ENCODE measurements at regions not wholly inside any gene's neighbourhood (a gene's known extent, or its start where the extent isn't known, plus 50 kb on each side); places are given as distances from the start of the nearest gene placed in this dataset.

DNA sequence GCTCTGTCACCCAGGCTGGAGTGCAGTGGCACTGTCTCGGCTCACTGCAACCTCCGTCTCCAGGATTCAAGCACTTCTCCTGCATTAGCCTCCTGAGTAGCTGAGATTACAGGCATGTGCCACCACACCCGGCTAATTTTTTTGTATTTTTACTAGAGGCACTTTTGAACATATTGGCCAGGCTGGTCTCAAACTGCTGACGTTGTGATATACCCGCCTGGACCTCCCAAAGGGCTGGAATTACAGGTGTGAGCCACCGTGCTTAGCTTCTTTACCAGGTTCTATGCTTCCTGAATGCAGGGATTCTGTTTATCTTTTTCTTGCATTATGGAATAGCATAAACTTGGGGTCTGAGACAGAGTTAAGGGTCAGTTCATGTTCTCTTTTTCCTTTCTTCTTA is 317.9 kb upstream of the RBFOX1 start:
- no peak for DNase-seq (ENCODE audit: low read depth)

DNA sequence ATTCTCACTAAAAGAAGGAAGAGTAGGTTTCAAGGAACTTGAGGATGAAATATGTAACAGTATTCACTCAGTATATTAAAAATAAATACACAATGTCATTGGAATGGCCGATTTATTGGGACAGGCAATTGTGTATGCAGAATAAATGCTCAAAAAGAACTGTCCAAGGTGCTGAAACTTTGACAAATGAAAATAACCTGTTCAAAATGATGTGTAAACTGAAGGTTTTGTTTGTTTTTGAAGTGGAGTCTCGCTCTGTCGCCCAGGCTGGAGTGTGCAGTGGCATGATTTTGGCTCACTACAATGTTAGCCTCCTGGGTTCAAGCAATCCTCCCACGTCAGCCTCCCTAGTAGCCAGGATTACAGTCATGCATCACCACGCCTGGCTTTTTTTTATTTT is 318.7 kb upstream of the RBFOX1 start:
- DNase-seq (ENCODE audit: low read depth): peak; percentile 3

DNA sequence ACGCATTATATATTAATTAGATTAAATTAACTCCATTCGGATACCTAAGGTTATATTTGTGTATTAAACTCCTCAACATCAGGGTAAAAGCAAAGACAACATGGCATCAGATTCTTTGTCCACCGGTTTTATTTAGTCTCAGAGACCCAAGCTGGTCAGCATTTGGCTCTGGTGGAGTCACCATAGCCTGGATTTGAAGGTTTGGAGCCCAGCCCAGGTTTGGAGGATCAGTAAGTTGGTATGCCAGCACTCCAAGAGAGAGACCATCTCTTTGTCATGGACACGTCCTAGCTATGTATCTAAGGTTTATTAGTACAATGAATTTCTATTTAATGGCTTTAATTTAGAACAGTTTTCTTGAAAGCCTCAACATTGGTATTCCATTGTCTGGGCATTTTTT is 328.4 kb upstream of the RBFOX1 start:
- DNase-seq (ENCODE audit: low read depth): no peak

DNA sequence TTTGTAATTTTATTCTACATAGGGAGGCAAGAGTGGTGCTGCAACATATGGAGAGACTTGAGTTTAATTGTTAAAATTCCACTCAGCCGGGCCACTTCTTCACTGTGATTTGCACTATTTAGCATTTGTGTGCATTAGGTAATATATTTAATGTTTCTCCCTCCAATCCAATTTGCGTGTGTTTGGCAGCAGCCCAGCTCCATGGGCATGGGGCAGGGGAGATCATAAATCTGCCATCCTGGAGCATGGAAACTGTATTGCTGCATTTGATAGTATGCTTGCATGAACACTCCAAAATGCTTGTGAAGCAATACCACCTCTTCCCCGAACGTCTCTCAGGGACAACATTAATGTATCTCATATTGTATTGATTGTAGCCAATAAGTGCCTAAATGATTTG is 339.1 kb upstream of the RBFOX1 start:
- no peak for DNase-seq (ENCODE audit: low read depth)

DNA sequence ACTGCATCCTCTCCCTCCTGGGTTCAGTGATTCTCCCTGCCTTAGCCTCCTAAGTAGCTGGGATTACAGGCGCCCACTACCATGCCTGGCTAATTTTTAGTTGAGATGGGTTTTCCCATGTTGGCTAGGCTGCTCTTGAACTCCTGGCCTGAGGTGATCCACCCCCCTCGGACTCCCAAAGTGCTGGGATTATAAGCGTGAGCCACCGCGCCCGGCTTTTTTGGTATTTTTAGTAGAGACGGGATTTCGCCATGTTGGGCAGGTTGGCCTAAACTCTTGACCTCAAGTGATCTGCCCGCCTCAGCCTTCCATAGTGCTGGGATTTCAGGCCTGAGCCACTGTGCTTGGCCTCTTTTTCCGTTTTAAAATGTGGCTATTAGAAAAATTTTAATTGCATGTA is 343.8 kb upstream of the RBFOX1 start:
- no peak for DNase-seq (ENCODE audit: low read depth)

DNA sequence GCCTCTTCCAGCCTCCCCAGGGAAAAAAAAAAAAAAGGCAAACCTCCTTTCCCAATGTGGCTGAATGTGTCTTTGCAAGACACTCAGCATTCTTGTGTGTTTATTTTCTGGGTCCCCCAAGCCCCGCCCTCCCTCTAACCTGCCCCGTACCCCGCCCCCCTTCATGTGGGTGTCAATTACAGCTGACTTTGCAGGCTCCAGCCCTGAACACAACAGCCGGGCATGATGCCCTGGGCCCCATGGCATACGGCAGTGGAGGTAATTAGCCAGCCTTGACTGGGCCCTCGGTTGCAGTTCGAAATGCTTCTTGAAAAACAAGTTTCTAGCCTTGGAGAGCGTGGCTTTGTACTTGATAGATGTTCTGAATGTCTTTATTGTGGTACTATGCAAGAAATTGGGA is 354.7 kb upstream of the RBFOX1 start:
- no peak for DNase-seq (ENCODE audit: low read depth)

DNA sequence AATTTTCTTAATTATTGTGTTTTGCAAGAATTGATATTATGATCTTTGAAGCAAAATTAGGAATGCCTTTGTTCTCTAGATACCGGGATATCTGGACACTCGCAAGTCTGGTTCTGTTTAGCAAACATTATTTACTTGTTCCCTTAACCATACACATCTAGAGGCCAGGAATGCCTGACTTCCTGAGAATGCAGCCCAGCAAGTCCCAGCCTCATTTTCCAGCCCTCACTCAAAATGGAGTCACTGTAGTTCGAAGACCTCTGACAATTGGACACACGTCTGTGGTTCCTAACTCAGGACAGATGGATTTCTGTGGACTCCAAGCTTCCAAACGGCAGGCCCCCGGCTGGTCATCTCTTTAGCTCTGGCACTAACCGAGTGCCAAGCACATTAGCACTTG is 355.4 kb upstream of the RBFOX1 start:
- DNase-seq (ENCODE audit: low read depth): no peak

DNA sequence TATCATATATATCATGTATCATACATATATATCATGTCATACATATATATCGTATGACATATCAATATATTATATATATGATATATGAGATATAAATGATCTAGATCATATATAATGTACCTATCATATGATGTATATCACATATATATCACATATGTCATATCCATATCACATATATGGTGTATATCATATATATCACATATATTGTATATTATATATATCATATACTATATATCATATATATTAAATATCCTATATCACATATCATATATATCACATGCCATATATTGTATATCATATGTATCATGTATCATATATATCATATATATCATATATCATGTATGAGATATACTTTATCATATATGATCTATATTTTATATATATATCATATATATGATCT is 355.9 kb upstream of the RBFOX1 start:
- no peak for DNase-seq (ENCODE audit: low read depth)

DNA sequence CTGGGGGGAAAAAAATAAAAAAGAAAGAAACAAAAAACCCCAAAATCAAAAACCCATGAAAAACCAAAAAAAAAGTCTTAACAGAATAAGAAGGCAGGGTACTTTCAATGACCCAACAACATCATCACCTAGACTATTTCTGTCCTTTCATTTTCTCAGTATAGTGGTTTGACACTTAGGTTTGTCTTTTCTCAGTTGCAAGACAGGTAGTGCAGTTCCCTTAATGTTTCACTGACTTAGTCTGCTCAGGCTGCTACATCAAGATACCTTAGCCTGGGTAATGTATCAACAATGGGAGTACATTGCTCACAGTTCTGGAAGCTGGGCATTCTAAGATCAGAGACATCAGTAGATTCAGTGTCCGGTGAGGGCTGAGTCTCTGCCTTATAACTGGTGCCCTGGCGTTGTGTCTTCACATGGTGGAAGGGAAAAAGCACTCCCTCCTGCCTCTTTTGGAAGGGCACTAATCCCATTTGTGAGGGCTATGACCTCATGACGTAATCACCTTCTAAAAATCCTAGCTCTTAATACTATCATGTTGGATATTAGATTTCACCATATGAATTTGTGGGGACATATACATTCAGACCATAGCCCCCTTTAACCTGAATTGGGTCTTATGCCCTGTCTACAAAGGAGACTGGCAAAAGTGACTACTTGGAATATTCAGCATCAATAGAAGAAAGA is 362.3 kb upstream of the RBFOX1 start:
- DNase-seq (ENCODE audit: low read depth): no peak

DNA sequence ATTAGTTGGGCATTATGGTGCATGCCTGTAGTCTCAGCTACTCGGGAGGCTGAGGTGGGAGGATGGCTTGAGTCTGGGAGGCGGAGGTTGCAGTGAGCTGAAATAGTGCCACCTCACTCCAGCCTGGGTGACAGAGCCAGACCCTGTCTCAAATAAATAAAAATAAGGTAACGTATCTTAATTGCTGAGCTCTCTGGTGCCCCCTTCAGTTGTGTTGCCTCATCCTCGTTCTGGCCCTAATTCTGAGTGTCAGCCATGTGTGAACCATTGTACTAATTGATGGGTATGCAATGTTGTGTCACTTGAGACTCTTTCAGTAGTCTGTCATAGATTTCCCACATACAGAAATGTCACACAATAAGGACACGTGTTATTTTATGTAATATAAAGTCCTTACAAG is 363.1 kb upstream of the RBFOX1 start:
- DNase-seq (ENCODE audit: low read depth): no peak

DNA sequence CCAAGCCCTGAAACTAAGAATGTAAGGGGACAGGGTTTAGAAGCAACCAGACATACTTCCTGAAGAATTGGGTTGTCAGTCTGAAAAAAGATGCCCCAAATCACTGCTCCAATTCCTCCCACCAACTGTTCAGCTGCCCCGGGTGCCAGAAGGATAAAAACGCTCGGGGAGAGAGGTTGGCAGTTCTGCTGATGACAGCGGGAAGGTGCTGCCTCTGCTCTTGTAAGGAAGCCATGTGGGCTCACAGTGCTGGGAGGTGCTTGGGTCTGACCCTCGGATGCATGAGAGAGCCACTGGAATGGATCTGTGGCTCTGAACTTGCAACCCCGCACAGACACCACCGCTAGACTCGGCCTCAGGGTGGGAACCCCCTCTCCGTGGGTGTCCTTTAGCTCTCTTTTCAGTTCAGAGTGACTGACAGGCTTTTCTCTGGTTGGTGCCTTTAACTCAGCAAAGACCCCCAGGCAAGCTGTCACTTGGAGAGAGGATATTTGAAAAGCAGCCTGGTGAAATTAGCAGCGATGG is 364.8 kb upstream of the RBFOX1 start:
- DNase-seq (ENCODE audit: low read depth): no peak

DNA sequence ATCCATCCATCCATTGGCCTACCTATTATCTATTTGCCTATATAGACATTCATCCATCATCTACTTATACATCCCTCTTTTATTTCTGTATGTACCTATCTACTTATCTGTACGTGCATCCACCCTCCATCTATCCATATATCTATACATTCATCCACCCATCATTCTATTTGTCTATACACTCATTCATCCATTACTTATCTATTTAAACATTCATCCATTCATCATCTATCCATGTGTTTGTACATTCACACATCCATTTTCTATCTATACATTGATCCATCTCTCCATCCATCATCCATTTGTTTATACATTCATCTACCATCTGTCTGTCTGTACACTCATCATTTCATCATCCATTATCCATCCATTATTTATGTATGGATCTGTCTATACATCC is 365.7 kb upstream of the RBFOX1 start:
- DNase-seq (ENCODE audit: low read depth): no peak

DNA sequence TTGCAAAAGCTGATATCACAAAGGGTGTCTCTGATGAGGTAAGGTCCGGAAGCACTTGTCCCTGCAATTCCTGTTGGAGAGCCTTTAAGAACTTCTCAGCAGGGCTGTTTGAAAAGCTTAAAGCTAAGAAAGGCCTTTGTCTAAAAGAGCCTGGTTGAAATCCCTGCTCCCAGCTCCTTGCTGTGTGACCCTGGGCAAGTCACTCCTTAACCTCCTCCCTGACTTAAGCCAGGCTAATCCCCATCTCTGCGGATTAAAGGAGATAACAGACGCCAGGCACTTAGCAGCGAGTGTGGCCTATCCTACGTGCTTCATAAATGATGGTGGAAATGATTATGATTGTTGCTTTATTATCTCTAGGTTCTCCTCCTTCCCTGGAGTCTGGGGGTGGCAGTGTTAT is 368.0 kb upstream of the RBFOX1 start:
- DNase-seq (ENCODE audit: low read depth): no peak

DNA sequence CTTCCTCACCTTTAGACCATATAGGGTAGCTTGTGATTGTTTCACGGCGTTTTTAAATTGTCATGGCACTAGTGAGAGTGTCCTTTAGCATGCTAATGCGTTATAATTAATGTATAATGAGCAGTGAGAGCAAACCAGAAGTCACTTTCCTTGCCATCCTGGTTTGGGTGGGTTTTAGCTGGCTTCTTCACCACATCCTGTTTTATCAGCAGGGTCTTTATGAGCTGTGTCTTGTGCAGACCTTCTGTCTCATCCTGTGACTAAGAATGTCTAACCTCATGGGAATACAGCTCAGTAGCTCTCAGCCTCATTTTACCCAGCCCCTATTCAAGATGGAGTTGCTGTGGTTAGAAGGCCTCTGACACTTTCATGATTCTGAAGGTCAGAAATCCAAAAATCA is 370.9 kb upstream of the RBFOX1 start:
- DNase-seq (ENCODE audit: low read depth): no peak

DNA sequence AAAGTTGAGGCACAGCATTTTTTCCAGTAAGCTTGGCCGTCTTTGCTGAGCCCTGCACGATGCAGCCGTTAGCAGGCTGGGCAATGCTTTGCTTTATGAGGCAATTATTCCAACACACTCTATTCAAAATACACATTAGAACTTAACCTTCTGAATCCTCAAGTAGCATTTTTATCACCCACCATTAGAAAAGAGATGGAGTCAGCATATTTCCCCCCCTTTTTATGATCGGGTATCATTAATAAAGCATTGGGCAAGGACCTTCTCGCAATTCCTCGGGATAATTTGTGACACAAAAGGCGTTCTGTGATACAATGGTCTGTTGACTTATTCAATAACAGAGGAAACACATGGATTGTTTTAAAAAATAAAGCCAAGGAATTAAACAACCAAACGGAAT is 374.5 kb upstream of the RBFOX1 start:
- no peak for DNase-seq (ENCODE audit: low read depth)

DNA sequence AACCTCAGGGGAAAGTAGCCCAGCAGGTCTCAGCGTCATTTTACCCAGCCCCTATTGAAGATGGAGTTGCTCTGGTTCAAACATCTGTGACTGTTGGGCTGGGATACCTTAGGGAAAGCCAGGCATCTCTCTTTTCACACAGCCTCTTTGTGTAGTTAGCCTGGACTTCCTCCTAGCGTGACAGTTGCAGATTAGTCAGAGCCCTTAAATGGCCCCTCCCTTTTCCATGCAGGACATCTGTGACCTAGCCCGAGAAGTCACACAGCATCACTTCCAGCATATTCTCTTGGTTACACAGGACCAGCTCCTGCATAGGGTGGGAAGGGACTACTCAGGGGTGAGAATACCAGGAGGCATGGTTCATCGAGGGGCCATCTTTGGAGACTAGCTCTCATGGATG is 375.0 kb upstream of the RBFOX1 start:
- peak; percentile 61 for DNase-seq (ENCODE audit: low read depth)

DNA sequence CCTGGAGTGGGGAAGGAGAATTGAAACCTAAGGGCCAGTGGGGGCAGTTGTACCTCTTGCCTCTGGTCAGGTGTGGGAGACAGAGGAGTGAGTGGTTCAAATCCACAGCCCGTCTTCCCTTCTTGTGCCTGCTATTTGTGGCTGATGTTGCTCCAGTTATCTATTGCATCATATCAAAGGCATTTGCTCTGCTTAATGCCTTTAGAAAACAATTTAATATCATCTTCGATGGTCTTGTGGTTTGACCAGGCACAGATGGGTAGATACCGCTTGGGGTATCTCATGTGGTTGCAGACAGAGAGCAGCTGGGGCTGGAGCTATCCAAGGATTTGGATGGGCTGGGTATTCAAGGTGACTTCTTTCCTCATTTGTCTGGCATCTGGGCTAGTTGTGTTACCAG is 376.1 kb upstream of the RBFOX1 start:
- no peak for DNase-seq (ENCODE audit: low read depth)

DNA sequence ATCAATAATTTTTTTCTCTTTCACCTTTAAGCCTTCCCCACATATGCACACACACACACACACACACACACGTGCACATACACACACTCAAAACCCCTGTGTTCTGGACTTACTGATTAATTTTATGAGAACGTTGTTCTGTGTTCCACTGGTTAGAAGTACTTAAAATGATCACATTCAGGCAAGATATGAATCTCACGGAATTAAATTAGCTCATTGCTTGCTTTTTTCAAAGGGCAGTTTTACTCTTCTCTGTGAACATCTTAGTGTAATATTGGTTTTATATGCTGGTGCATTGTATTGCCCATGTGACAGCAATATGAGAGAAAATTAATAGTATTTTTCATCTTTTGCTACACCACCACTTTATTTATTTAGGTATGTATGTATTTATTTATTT is 377.3 kb upstream of the RBFOX1 start:
- DNase-seq (ENCODE audit: low read depth): no peak

DNA sequence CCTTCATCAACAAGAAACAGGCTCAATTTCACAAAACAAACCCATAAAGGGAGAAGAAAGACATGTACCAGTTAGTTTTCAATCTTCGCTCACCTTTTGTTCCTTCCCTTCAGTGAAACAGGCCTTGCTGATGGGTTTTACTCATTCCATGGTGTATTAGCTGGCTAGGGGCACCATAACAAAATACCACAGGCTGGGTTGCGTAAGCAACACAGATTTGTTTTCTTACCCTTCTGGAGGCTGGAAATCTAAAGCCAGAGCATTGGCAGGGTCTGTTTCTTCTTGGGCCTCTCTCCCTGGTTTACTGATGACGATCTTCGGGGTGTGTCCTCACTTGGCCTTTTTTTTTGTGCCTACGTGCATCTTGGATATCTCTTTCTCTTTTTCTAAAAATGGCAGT is 383.4 kb upstream of the RBFOX1 start:
- DNase-seq (ENCODE audit: low read depth): peak; percentile 61

DNA sequence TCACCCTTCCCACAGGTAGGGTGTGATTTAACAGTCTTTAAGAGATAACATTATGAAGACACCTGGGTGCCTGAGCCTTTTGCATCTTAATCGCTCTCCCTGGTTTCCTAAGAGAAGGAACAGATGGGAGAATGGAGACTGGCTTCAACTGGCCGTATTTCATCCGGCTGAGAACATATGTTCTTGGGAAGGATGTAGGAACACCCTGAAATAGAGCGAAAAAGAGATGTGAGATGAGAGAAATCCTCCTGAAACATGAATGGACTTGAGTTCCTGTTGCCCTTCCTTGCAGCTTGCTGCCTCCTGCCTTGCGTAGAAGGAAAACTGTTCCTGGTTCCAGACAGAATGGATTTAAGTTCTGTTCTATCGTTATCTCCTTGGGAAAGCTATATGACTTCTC is 385.4 kb upstream of the RBFOX1 start:
- DNase-seq (ENCODE audit: low read depth): no peak

DNA sequence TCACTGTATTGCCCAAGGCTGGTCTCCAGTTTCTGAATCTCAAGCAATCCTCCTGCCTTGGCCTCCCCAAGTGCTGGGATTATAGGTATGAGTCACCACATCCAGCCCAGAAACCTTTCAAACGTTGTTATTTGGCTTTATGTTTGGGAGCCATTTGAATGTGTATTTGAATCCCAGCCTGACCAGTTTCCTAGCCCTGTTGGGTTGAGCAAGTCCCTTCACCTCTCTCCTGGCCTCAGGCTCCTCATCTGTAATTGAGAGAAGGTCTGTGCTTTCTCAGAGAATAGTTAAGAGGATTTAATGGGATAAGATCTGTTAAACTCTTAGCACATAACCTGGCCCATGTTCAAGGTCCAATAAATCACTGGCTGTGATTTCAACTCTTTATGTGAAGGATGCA is 385.8 kb upstream of the RBFOX1 start:
- DNase-seq (ENCODE audit: low read depth): no peak

DNA sequence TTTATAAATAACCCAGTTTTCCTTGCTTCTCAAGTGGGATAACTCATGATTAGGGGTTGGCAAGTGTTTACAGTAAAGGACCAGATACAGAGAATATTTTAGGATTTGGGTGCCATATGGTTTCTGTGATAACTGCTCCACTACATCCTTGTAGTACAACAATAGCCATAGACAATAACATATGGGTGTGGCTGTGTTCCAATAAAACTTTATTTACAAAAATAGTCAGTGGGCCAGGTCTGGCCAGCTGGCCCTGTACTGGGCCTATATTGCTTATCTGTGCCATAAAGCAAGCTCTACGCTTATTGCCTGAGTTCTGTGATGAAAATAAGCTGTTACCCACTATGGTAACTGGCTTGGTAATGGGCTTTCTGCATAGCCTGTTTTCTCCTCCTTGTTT is 386.5 kb upstream of the RBFOX1 start:
- no peak for DNase-seq (ENCODE audit: low read depth)

DNA sequence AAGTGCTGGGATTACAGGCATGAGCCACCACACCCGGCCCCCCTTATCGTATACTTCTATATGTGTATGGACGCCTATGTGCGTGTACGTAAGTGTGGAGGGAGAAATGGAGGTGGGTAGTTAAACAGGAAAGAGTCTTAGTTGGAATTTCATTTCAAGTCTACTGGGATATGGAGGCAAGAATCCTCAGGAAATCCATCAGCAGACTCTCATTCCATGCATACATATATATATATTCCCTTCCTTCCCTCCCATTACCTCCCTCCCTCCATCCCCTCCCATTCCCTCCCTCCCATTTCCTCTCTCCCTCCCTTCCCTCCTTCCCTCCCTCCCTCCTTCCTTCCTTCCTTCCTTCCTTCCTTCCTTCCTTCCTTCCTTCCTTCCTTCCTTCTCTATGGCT is 391.7 kb upstream of the RBFOX1 start:
- no peak for DNase-seq (ENCODE audit: low read depth)

DNA sequence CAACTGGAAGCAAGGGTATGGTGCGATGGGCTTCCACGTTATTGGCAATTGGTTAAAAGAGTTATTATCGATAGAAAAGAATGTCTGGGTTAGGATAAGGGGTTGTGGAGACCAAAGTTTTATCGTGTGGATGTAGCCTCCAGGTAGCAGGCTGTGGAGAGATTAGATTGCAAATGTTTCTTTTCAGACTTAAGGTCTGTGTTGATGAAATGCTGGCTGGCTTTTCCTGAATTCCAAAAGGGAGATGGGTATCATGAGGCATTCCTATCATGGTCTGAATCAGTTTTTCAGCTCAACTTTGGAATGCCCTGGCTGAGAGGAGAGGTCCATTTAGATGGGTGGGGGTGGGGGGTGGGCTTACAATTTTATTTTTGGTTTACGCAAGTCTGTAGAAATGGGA is 395.0 kb upstream of the RBFOX1 start:
- DNase-seq (ENCODE audit: low read depth): no peak

Measured in Daoy (cell line).